ENCODE measurements at regions not wholly inside any gene's neighbourhood (a gene's known extent, or its start where the extent isn't known, plus 50 kb on each side); places are given as distances from the start of the nearest gene placed in this dataset.

DNA sequence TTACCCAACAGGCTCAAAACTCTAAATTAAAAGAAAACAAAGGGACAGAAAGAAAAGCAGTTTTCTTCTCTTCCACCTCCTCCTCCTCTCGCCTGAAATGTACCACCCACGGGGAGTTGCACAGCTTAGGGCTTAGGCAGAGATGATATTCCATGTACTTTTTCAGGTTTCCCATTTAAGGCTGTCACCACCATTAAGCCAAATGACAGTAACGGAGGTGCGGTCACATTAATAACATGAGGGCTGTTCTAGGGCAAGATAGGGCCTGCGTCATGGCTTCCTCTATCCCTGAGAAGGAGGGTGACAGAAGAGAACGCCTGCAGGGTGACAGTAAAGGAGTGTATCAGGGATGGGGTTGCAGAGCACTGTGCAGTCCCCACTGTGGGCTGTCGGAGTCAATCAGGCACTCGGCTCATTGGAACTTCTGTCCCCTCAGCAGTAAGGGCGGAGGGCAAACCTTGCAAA lies 51.7 kb upstream of the TJP1 start (continued):
- TF ChIP-seq ZNF416 (CRISPR knock-in tag; IDR thresholded peaks at IDR 0.05) = no peak
- TF ChIP-seq ZBTB21 (CRISPR knock-in tag; IDR thresholded peaks at IDR 0.05; ENCODE audit: borderline replicate concordance) = no peak

GRCh38 chr15:29873264-29873663 lies 51.0 kb upstream of the TJP1 start:
- no peaks in the 10 kb centered on the region for H3K9me3 Mint-ChIP-seq
- POLR2A ChIA-PET = interaction anchor here (1.4 kb wide), 1 partner anchor 53 kb away, joined by 3 read pairs; no protein-coding TSS in a partner anchor
- no peaks in the 10 kb centered on the region for H3K27me3 Mint-ChIP-seq (ENCODE audit: low read depth)
- ATAC-seq (no peak), DNase-seq (ENCODE audit: low spot score) (no peak)
- CTCF ChIA-PET = interaction anchor here (1.5 to 5.8 kb wide), 2 partner anchors 12 to 52 kb away, joined by 4 to 40 read pairs; no protein-coding TSS in a partner anchor
- peaks cover 16% of the 10 kb centered on the region for H3K4me1 Mint-ChIP-seq
- H3K27ac Mint-ChIP-seq = no peak overlapping the region
- no peaks in the 10 kb centered on the region for H3K36me3 Mint-ChIP-seq
- no peak overlapping the region for H3K4me3 Mint-ChIP-seq
- TF ChIP-seq TCF7 (CRISPR knock-in tag; IDR thresholded peaks at IDR 0.05; ENCODE audit: low read depth) (no peak), CBFB (CRISPR knock-in tag; IDR thresholded peaks at IDR 0.05; ENCODE audit: low read depth) (no peak), KAT7 (CRISPR knock-in tag; IDR thresholded peaks at IDR 0.05; ENCODE audit: borderline replicate concordance) (no peak), CREM (CRISPR knock-in tag; IDR thresholded peaks at IDR 0.05) (no peak), ZSCAN18 (CRISPR knock-in tag; IDR thresholded peaks at IDR 0.05) (no peak), HMGA2 (CRISPR knock-in tag; IDR thresholded peaks at IDR 0.05) (no peak), ZNF263 (CRISPR knock-in tag; IDR thresholded peaks at IDR 0.05; ENCODE audit: low read depth) (no peak), ELF4 (CRISPR knock-in tag; IDR thresholded peaks at IDR 0.05; ENCODE audit: low read depth) (no peak), ZMAT4 (CRISPR knock-in tag; IDR thresholded peaks at IDR 0.05) (no peak), GTF2I (CRISPR knock-in tag; conservative IDR thresholded peaks at IDR 0.05) (no peak), SMAD3 (CRISPR knock-in tag; IDR thresholded peaks at IDR 0.05; ENCODE audit: borderline replicate concordance) (no peak), ESRRA (CRISPR knock-in tag; IDR thresholded peaks at IDR 0.05; ENCODE audit: borderline replicate concordance) (no peak), ZNF396 (CRISPR knock-in tag; IDR thresholded peaks at IDR 0.05; ENCODE audit: borderline replicate concordance) (no peak), FOXP1 (CRISPR knock-in tag; IDR thresholded peaks at IDR 0.05; ENCODE audit: borderline replicate concordance) (no peak), JUN (CRISPR knock-in tag; IDR thresholded peaks at IDR 0.05) (no peak), GABPB1 (CRISPR knock-in tag; IDR thresholded peaks at IDR 0.05) (no peak), TP53 (CRISPR knock-in tag; IDR thresholded peaks at IDR 0.05) (no peak), OVOL2 (CRISPR knock-in tag; IDR thresholded peaks at IDR 0.05; ENCODE audit: borderline replicate concordance) (no peak)
- TF ChIP-seq, protein P1, sequence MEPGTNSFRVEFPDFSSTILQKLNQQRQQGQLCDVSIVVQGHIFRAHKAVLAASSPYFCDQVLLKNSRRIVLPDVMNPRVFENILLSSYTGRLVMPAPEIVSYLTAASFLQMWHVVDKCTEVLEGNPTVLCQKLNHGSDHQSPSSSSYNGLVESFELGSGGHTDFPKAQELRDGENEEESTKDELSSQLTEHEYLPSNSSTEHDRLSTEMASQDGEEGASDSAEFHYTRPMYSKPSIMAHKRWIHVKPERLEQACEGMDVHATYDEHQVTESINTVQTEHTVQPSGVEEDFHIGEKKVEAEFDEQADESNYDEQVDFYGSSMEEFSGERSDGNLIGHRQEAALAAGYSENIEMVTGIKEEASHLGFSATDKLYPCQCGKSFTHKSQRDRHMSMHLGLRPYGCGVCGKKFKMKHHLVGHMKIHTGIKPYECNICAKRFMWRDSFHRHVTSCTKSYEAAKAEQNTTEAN (CRISPR knock-in tag; IDR thresholded peaks at IDR 0.05) = no peak
- TF ChIP-seq, protein P2, sequence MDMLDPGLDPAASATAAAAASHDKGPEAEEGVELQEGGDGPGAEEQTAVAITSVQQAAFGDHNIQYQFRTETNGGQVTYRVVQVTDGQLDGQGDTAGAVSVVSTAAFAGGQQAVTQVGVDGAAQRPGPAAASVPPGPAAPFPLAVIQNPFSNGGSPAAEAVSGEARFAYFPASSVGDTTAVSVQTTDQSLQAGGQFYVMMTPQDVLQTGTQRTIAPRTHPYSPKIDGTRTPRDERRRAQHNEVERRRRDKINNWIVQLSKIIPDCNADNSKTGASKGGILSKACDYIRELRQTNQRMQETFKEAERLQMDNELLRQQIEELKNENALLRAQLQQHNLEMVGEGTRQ (CRISPR knock-in tag; IDR thresholded peaks at IDR 0.05) = no peak

DNA sequence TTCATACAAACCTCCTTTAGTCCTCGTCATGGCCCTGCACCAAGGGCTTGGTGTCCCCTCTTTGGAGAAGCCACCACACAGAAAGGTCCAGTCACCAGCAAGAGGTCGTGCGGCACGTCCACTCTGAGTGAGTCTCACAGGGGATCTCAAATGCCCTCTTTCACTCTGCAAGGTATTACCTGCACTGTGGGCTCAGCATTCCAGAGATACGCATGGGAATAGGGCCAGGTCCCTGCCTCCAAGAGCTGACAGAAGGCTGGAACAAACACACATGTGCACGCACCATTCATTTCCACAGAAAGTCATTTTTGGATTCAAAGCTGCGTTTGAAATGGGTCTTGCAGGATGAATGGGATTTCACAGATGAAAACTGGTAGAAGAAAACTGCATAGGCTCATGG lies 50.4 kb upstream of the TJP1 start:
- H3K27ac Mint-ChIP-seq = no peak overlapping the region
- no peak for DNase-seq (ENCODE audit: low spot score)
- no peaks in the 10 kb centered on the region for H3K36me3 Mint-ChIP-seq
- CTCF ChIA-PET = interaction anchor here (1.5 to 5.8 kb wide), 2 partner anchors 12 to 52 kb away, joined by 4 to 40 read pairs; no protein-coding TSS in a partner anchor
- no peaks in the 10 kb centered on the region for H3K9me3 Mint-ChIP-seq
- POLR2A ChIA-PET = interaction anchor here (1.4 kb wide), 1 partner anchor 53 kb away, joined by 3 read pairs; no protein-coding TSS in a partner anchor
- no peak overlapping the region for H3K4me3 Mint-ChIP-seq
- H3K27me3 Mint-ChIP-seq (ENCODE audit: low read depth) = no peaks in the 10 kb centered on the region
- no peak for ATAC-seq
- H3K4me1 Mint-ChIP-seq = peaks cover 16% of the 10 kb centered on the region
- TF ChIP-seq SMAD3 (CRISPR knock-in tag; IDR thresholded peaks at IDR 0.05; ENCODE audit: borderline replicate concordance) (no peak), FOXJ3 (CRISPR knock-in tag; IDR thresholded peaks at IDR 0.05; ENCODE audit: borderline replicate concordance) (no peak), OVOL2 (CRISPR knock-in tag; IDR thresholded peaks at IDR 0.05; ENCODE audit: borderline replicate concordance) (no peak), AFF4 (CRISPR knock-in tag; IDR thresholded peaks at IDR 0.05; ENCODE audit: borderline replicate concordance) (no peak), HMGA2 (CRISPR knock-in tag; IDR thresholded peaks at IDR 0.05) (no peak), CDX4 (CRISPR knock-in tag; IDR thresholded peaks at IDR 0.05; ENCODE audit: borderline replicate concordance) (no peak), TCF7 (CRISPR knock-in tag; IDR thresholded peaks at IDR 0.05; ENCODE audit: low read depth) (no peak), NR2C2 (CRISPR knock-in tag; IDR thresholded peaks at IDR 0.05) (no peak), RORB (CRISPR knock-in tag; IDR thresholded peaks at IDR 0.05) (no peak)

All from WTC11 (cell line).